ENCODE measurements at regions not wholly inside any gene's neighbourhood (a gene's known extent, or its start where the extent isn't known, plus 50 kb on each side); places are given as distances from the start of the nearest gene placed in this dataset.
"Not testable (repeated sequence)": the region's sequence is repeated elsewhere in the genome, so short reads cannot be mapped to it uniquely, and the experiment has no call there.

GRCh38 chr2:17057109-17058017, 391.7 kb upstream of the CYRIA start:
- no peak for DNase-seq

- no peak for DNase-seq
Measured at GRCh38 chr2:17056236-17056635, 390.6 kb upstream of the CYRIA start.

GRCh38 chr2:17052001-17052400, 386.4 kb upstream of the CYRIA start:
- DNase-seq, result no peak

- DNase-seq, result no peak
Measured at GRCh38 chr2:17051538-17051937, 385.9 kb upstream of the CYRIA start.

- DNase-seq, result no peak
Measured at GRCh38 chr2:17043173-17043572, 377.5 kb upstream of the CYRIA start.

- no peak for DNase-seq
Measured at GRCh38 chr2:17036361-17036760, 370.7 kb upstream of the CYRIA start.

- DNase-seq, result no peak
Measured at GRCh38 chr2:17035010-17035409, 369.4 kb upstream of the CYRIA start.

GRCh38 chr2:17030047-17030446, 364.4 kb upstream of the CYRIA start:
- DNase-seq, result no peak

GRCh38 chr2:17012297-17012696, 346.7 kb upstream of the CYRIA start:
- no peak for DNase-seq

GRCh38 chr2:17010104-17010503, 344.5 kb upstream of the CYRIA start:
- DNase-seq, result no peak

- DNase-seq, result no peak
Measured at GRCh38 chr2:17000184-17000482, 334.5 kb upstream of the CYRIA start.

- no peak for DNase-seq
Measured at GRCh38 chr2:16999347-17000183, 333.9 kb upstream of the CYRIA start.

GRCh38 chr2:16978301-16978700, 312.7 kb upstream of the CYRIA start:
- DNase-seq, result no peak

GRCh38 chr2:16974688-16975087, 309.1 kb upstream of the CYRIA start:
- DNase-seq, result no peak

GRCh38 chr2:16973586-16974286, 308.1 kb upstream of the CYRIA start:
- DNase-seq, result no peak

- no peak for DNase-seq
Measured at GRCh38 chr2:16972276-16972675, 306.6 kb upstream of the CYRIA start.

- no peak for DNase-seq
Measured at GRCh38 chr2:16971722-16972234, 306.1 kb upstream of the CYRIA start.

- DNase-seq, result not testable (repeated sequence)
Measured at GRCh38 chr2:16970948-16971347, 305.3 kb upstream of the CYRIA start.

- no peak for DNase-seq
Measured at GRCh38 chr2:16962505-16962904, 296.9 kb upstream of the CYRIA start.

- DNase-seq, result no peak
Measured at GRCh38 chr2:16960579-16960978, 294.9 kb upstream of the CYRIA start.

- DNase-seq, result no peak
Measured at GRCh38 chr2:16958266-16958665, 292.6 kb upstream of the CYRIA start.

- DNase-seq, result no peak
Measured at GRCh38 chr2:16952805-16953204, 287.2 kb upstream of the CYRIA start.

GRCh38 chr2:16952368-16952767, 286.7 kb upstream of the CYRIA start:
- DNase-seq, result no peak
